T-cell (primary cell): ENCODE measurements at regions not wholly inside any gene's neighbourhood (a gene's known extent, or its start where the extent isn't known, plus 50 kb on each side); places are given as distances from the start of the nearest gene placed in this dataset.

ENCODE experiments used
- ATAC-seq, 4 experiments: fragments of 200-7000 bp in 3 of 4; fragments of 150-1000 bp in 1 of 4; cut with Tn5 transposase; replicated peaks in 1 of 4; 1 replicate in 3 of 4; 2 replicates in 1 of 4; pipeline ENCODE4 v1.10.0; 2021; ENCODE audit warnings: moderate library complexity in 3 of 4, mild to moderate bottlenecking in 2 of 4, moderate number of reproducible peaks in 1 of 4
- CTCF ChIA-PET, 2 donors: fragments of 300-600 bp; sonication (Branson Sonifier 250); formaldehyde crosslinking; loops; one replicate each; lab custom pipeline; 2022; ENCODE audit warnings: antibody characterized with exemption in 2 of 2; lab: Charles Lee
- POLR2A ChIA-PET, 2 donors: fragments of 300-600 bp; sonication (Branson Sonifier 250); formaldehyde crosslinking; loops; one replicate each; lab custom pipeline; 2022; ENCODE audit warnings: antibody characterized with exemption in 2 of 2; lab: Charles Lee
- DNase-seq, 35 experiments: peaks; one replicate each; pipeline versions ENCODE4 v3.0.0 to v3.0.0-alpha.2; 2013 to 2023
- H3K27ac ChIP-seq: one replicate; pipeline ENCODE4 v1.5.1; 2013; ENCODE audit warnings: low read length
- H3K27me3 ChIP-seq, 2 experiments: replicated peaks in 1 of 2; 1 replicate in 1 of 2; 2 replicates in 1 of 2; pipeline versions ENCODE4 v1.6.1 to v1.7.0; 2013; ENCODE audit warnings: low read length in 1 of 2, mixed read lengths in 1 of 2; ENCODE audit not compliant: control insufficient read depth in 2 of 2, insufficient read depth in 2 of 2; ENCODE audit errors: extremely low read depth in 1 of 2
- H3K36me3 ChIP-seq, 2 donors: 1 replicate in 1 of 2; 2 replicates in 1 of 2; pipeline versions ENCODE4 v1.6.1 to v1.7.0; 2013; ENCODE audit warnings: low read length in 1 of 2; ENCODE audit not compliant: control insufficient read depth in 2 of 2, insufficient read depth in 1 of 2; ENCODE audit errors: extremely low read depth in 1 of 2
- H3K4me1 ChIP-seq, 2 experiments: 1 replicate in 1 of 2; 2 replicates in 1 of 2; pipeline versions ENCODE4 v1.6.1 to v1.7.0; 2013; ENCODE audit warnings: low read length in 2 of 2, mixed read lengths in 1 of 2; ENCODE audit not compliant: insufficient read depth in 2 of 2, control insufficient read depth in 1 of 2; ENCODE audit errors: extremely low read depth in 1 of 2
- H3K4me3 ChIP-seq, 2 donors: 1 replicate in 1 of 2; 2 replicates in 1 of 2; pipeline versions ENCODE4 v1.5.1 to v1.7.0; 2013; ENCODE audit warnings: mild to moderate bottlenecking in 2 of 2, low read length in 1 of 2, moderate library complexity in 1 of 2; ENCODE audit not compliant: control insufficient read depth in 1 of 2; ENCODE audit errors: extremely low read depth in 1 of 2
- H3K9me3 ChIP-seq: 2 replicates; pipeline ENCODE4 v1.7.0; 2013
- H3K27ac Mint-ChIP-seq, 2 donors: one replicate each; pipeline ENCODE4 v1.8.0; 2020 to 2021; ENCODE audit warnings: mild to moderate bottlenecking in 2 of 2, mixed read lengths in 2 of 2
- H3K27me3 Mint-ChIP-seq, 2 donors: one replicate each; pipeline ENCODE4 v1.8.0; 2021 to 2022; ENCODE audit warnings: mixed read lengths in 2 of 2
- H3K36me3 Mint-ChIP-seq: one replicate; pipeline ENCODE4 v1.8.0; 2021; ENCODE audit warnings: mixed read lengths
- H3K4me1 Mint-ChIP-seq, 3 donors: one replicate each; pipeline ENCODE4 v1.8.0; 2020 to 2022; ENCODE audit warnings: mixed read lengths in 3 of 3, mild to moderate bottlenecking in 1 of 3
- H3K4me3 Mint-ChIP-seq, 3 donors: one replicate each; pipeline ENCODE4 v1.8.0; 2020 to 2022; ENCODE audit warnings: mild to moderate bottlenecking in 3 of 3, mixed read lengths in 3 of 3, moderate library complexity in 3 of 3
- H3K9me3 Mint-ChIP-seq, 3 donors: one replicate each; pipeline ENCODE4 v1.8.0; 2020 to 2022; ENCODE audit warnings: mixed read lengths in 3 of 3
- WGBS: methylation state at CpG from one replicate; pipeline ENCODE4 v1.1.5; 2013; ENCODE audit warnings: missing lambda C conversion rate; ENCODE audit not compliant: insufficient coverage; 5-methylcytosine and 5-hydroxymethylcytosine counted together

- no peaks in the 10 kb centered on the region for H3K9me3 ChIP-seq
- ATAC-seq (no peak), DNase-seq (no peak)
- H3K4me3 ChIP-seq, result no peak overlapping the region
- H3K4me1 ChIP-seq, result no peaks in the 10 kb centered on the region
- no CpG with 5 or more reads among the region's 2 CpGs for WGBS
- Mint-ChIP-seq H3K4me3 (no peak overlapping the region), H3K27ac (no peak overlapping the region), H3K36me3 (no peaks in the 10 kb centered on the region), H3K9me3 (peaks cover 9 to 16% (median 15%) of the 10 kb centered on the region in 3 donors), H3K4me1 (no peaks in the 10 kb centered on the region), H3K27me3 (no peaks in the 10 kb centered on the region)
- H3K27ac ChIP-seq, result no peak overlapping the region
- H3K27me3 ChIP-seq, result no peaks in the 10 kb centered on the region
- no peaks in the 10 kb centered on the region for H3K36me3 ChIP-seq
- ChIA-PET POLR2A (no interaction called here), CTCF (no interaction called here)
Measured at GRCh38 chr4:59102311-59102710, 1992.1 kb upstream of the IGFBP7 start.

- Mint-ChIP-seq H3K27ac (no peak overlapping the region), H3K36me3 (no peaks in the 10 kb centered on the region), H3K4me3 (no peak overlapping the region), H3K4me1 (no peaks in the 10 kb centered on the region), H3K9me3 (peaks cover 5 to 14% (median 8%) of the 10 kb centered on the region in 3 donors), H3K27me3 (no peaks in the 10 kb centered on the region)
- ATAC-seq, result no peak
- no peak for DNase-seq
- WGBS, result no CpG with 5 or more reads among the region's 4 CpGs
- Histone ChIP-seq H3K9me3 (no peaks in the 10 kb centered on the region), H3K36me3 (no peaks in the 10 kb centered on the region), H3K4me1 (no peaks in the 10 kb centered on the region), H3K27me3 (no peaks in the 10 kb centered on the region), H3K27ac (no peak overlapping the region), H3K4me3 (no peak overlapping the region)
- ChIA-PET POLR2A (no interaction called here), CTCF (interaction anchor here in 1 of 2 donors (0.6 kb wide), 1 partner anchor 25 kb away, joined by 6 read pairs; no protein-coding TSS in a partner anchor)
Measured at GRCh38 chr4:59120287-59120814, 2010.2 kb upstream of the IGFBP7 start.

- no peaks in the 10 kb centered on the region for H3K36me3 Mint-ChIP-seq
- CTCF ChIA-PET, result no interaction called here
- H3K27ac Mint-ChIP-seq, result no peak overlapping the region
- H3K4me1 ChIP-seq, result no peaks in the 10 kb centered on the region
- H3K27me3 ChIP-seq, result no peaks in the 10 kb centered on the region
- no peak for DNase-seq
- no peaks in the 10 kb centered on the region for H3K27me3 Mint-ChIP-seq
- H3K9me3 Mint-ChIP-seq, result peaks cover 1 to 18% (median 13%) of the 10 kb centered on the region in 3 donors
- no peaks in the 10 kb centered on the region for H3K36me3 ChIP-seq
- no peaks in the 10 kb centered on the region for H3K4me1 Mint-ChIP-seq
- H3K4me3 ChIP-seq, result no peak overlapping the region
- POLR2A ChIA-PET, result no interaction called here
- H3K9me3 ChIP-seq, result no peaks in the 10 kb centered on the region
- H3K27ac ChIP-seq, result no peak overlapping the region
- 83% methylated on average over 1 of the region's 2 CpGs for WGBS
- ATAC-seq, result no peak
- H3K4me3 Mint-ChIP-seq, result no peak overlapping the region
Measured at GRCh38 chr4:59122626-59123025, 2012.4 kb upstream of the IGFBP7 start.

GRCh38 chr4:59126159-59126558, 2016.0 kb upstream of the IGFBP7 start:
- Mint-ChIP-seq H3K36me3 (no peaks in the 10 kb centered on the region), H3K4me3 (no peak overlapping the region), H3K27me3 (no peaks in the 10 kb centered on the region), H3K4me1 (no peaks in the 10 kb centered on the region), H3K27ac (no peak overlapping the region), H3K9me3 (peaks cover 1 to 18% (median 13%) of the 10 kb centered on the region in 3 donors)
- no peaks in the 10 kb centered on the region for H3K4me1 ChIP-seq
- CTCF ChIA-PET, result no interaction called here
- ATAC-seq (no peak), DNase-seq (no peak)
- no peaks in the 10 kb centered on the region for H3K36me3 ChIP-seq
- WGBS, result 91% methylated on average over 2 of the region's 4 CpGs
- no peaks in the 10 kb centered on the region for H3K27me3 ChIP-seq
- POLR2A ChIA-PET, result no interaction called here
- H3K9me3 ChIP-seq, result no peaks in the 10 kb centered on the region
- no peak overlapping the region for H3K4me3 ChIP-seq
- H3K27ac ChIP-seq, result no peak overlapping the region

DNA sequence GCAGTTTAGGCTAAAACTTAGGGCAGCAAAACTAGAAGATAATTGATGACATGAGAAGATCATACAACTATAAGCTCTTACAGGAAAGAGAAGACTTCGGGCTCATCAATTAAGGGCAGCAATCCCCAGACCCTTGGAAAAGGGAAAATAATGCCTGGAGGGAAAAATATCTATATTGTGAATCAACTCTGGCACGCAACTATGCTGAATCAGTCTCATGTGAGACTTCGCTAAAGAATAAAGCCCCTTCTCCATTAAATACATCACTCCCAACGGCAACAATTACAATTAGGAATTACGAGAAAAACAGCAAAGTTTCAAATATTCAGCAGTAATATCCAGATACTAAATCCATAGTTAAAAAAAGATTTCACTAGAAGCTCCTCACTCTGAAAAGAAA, 2016.8 kb upstream of the IGFBP7 start:
- no peak for ATAC-seq
- Mint-ChIP-seq H3K4me3 (no peak overlapping the region), H3K27me3 (no peaks in the 10 kb centered on the region), H3K9me3 (peaks cover 3 to 17% (median 15%) of the 10 kb centered on the region in 3 donors), H3K27ac (no peak overlapping the region), H3K4me1 (no peaks in the 10 kb centered on the region), H3K36me3 (no peaks in the 10 kb centered on the region)
- no peak overlapping the region for H3K27ac ChIP-seq
- no peak overlapping the region for H3K4me3 ChIP-seq
- no peak for DNase-seq
- H3K27me3 ChIP-seq, result no peaks in the 10 kb centered on the region
- H3K36me3 ChIP-seq, result no peaks in the 10 kb centered on the region
- ChIA-PET POLR2A (no interaction called here), CTCF (no interaction called here)
- no peaks in the 10 kb centered on the region for H3K4me1 ChIP-seq
- H3K9me3 ChIP-seq, result no peaks in the 10 kb centered on the region
- WGBS, result 94% methylated on average over 3 of the region's 5 CpGs

DNA sequence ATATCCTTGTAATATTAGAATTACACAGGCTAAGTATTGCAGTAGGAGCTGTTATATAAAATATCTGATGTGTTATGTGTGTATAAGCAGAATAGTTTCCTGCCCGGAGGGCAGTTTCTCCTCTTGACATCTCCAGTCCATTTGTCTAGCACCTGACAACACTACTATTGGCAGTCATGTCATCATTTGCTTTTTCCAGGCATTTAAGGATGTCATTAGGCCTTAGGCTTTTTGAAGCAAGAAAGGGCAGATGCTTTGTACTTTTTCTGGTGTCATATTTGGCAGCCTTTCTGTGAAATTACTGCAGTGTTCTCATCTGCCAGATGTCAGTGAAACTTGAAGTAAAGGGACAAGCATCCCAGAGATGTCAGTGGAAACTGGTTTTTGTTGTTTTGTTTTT, 2017.6 kb upstream of the IGFBP7 start:
- ChIA-PET POLR2A (no interaction called here), CTCF (no interaction called here)
- no peaks in the 10 kb centered on the region for H3K4me1 Mint-ChIP-seq
- no peaks in the 10 kb centered on the region for H3K27me3 Mint-ChIP-seq
- H3K27ac Mint-ChIP-seq, result no peak overlapping the region
- no peak overlapping the region for H3K4me3 ChIP-seq
- no peak for ATAC-seq
- no peaks in the 10 kb centered on the region for H3K9me3 ChIP-seq
- H3K9me3 Mint-ChIP-seq, result peaks cover 3 to 17% (median 15%) of the 10 kb centered on the region in 3 donors
- no peak for DNase-seq
- WGBS, result no CpG with 5 or more reads among the region's 1 CpG
- no peak overlapping the region for H3K27ac ChIP-seq
- no peaks in the 10 kb centered on the region for H3K4me1 ChIP-seq
- H3K36me3 Mint-ChIP-seq, result no peaks in the 10 kb centered on the region
- no peaks in the 10 kb centered on the region for H3K27me3 ChIP-seq
- H3K36me3 ChIP-seq, result no peaks in the 10 kb centered on the region
- no peak overlapping the region for H3K4me3 Mint-ChIP-seq
